Caco-2 (cell line): ENCODE measurements at regions not wholly inside any gene's neighbourhood (a gene's known extent, or its start where the extent isn't known, plus 50 kb on each side); places are given as distances from the start of the nearest gene placed in this dataset.

ENCODE experiments used
- BruUV-seq: library from RNA; stranded (reverse); fragments of 400-500 nt; replicated peaks from 2 replicates; lab custom pipeline; 2021; lab: Mats Ljungman, UMichigan
- CTCF ChIA-PET: fragments of 300-600 bp; sonication (Branson Sonifier 250); formaldehyde crosslinking; loops from one replicate; lab custom pipeline; 2022; ENCODE audit warnings: antibody characterized with exemption; lab: Charles Lee
- POLR2A ChIA-PET: fragments of 300-600 bp; sonication (Branson Sonifier 250); formaldehyde crosslinking; loops from one replicate; lab custom pipeline; 2022; ENCODE audit warnings: antibody characterized with exemption; lab: Charles Lee
- DNase-seq, 2 experiments: peaks; one replicate each; pipeline versions ENCODE4 v3.0.0 to v3.0.0-alpha.2; 2020 to 2022
- H3K27me3 ChIP-seq: replicated peaks from 2 replicates; pipeline ENCODE4 v1.6.0; 2011; ENCODE audit warnings: low read length; ENCODE audit not compliant: control insufficient read depth, insufficient read depth
- H3K36me3 ChIP-seq: 2 replicates; pipeline ENCODE4 v1.5.1; 2011; ENCODE audit warnings: low read length; ENCODE audit not compliant: control insufficient read depth, insufficient read depth
- H3K4me1 ChIP-seq: fragments of 250-450 bp; sonication (Bioruptor Pico); 2 replicates; pipeline ENCODE4 v1.5.1; 2020; ENCODE audit warnings: mild to moderate bottlenecking
- H3K4me3 ChIP-seq: 2 replicates; pipeline ENCODE4 v1.5.1; 2011; ENCODE audit warnings: low read depth, mild to moderate bottlenecking, control low read depth, low read length
- H3K9me3 ChIP-seq: fragments of 250-450 bp; sonication (Bioruptor Pico); 2 replicates; pipeline ENCODE4 v1.5.1; 2020; ENCODE audit warnings: mild to moderate bottlenecking, moderate library complexity
- H3K27ac Mint-ChIP-seq: one replicate; pipeline ENCODE4 v1.8.0; 2022; ENCODE audit warnings: mixed read lengths; ENCODE audit not compliant: unreplicated experiment
- H3K27me3 Mint-ChIP-seq: one replicate; pipeline ENCODE4 v1.8.0; 2022; ENCODE audit warnings: mixed read lengths; ENCODE audit not compliant: insufficient read depth, unreplicated experiment
- H3K36me3 Mint-ChIP-seq: one replicate; pipeline ENCODE4 v1.8.0; 2022; ENCODE audit warnings: mild to moderate bottlenecking, mixed read lengths; ENCODE audit not compliant: insufficient read depth, unreplicated experiment
- H3K4me1 Mint-ChIP-seq: one replicate; pipeline ENCODE4 v1.8.0; 2022; ENCODE audit warnings: low read depth, mixed read lengths; ENCODE audit not compliant: unreplicated experiment
- H3K4me3 Mint-ChIP-seq: one replicate; pipeline ENCODE4 v1.8.0; 2022; ENCODE audit warnings: mild to moderate bottlenecking, moderate library complexity, mixed read lengths; ENCODE audit not compliant: unreplicated experiment
- H3K9me3 Mint-ChIP-seq: one replicate; pipeline ENCODE4 v1.8.0; 2022; ENCODE audit warnings: mixed read lengths; ENCODE audit not compliant: unreplicated experiment
- intact Hi-C: fragments of 100-400 bp; cut with micrococcal nuclease; formaldehyde crosslinking; loops from one replicate; pipeline ENCODE4 v1.10.0; 2022; ENCODE audit not compliant: unreplicated experiment
- TF ChIP-seq, protein P1 (sequence below), 2 experiments: fragments of 200-600 bp in 1 of 2; IDR thresholded peaks; 1 replicate in 1 of 2; 2 replicates in 1 of 2; pipeline versions ENCODE4 v1.5.1 to v1.8.0; 2011 to 2022; ENCODE audit warnings: antibody characterized with exemption in 1 of 2, control low read depth in 1 of 2, inconsistent platforms in 1 of 2, low read depth in 1 of 2, low read length in 1 of 2, mild to moderate bottlenecking in 1 of 2, moderate library complexity in 1 of 2; ENCODE audit not compliant: insufficient read depth in 1 of 2, severe bottlenecking in 1 of 2, unreplicated experiment in 1 of 2

DNA sequence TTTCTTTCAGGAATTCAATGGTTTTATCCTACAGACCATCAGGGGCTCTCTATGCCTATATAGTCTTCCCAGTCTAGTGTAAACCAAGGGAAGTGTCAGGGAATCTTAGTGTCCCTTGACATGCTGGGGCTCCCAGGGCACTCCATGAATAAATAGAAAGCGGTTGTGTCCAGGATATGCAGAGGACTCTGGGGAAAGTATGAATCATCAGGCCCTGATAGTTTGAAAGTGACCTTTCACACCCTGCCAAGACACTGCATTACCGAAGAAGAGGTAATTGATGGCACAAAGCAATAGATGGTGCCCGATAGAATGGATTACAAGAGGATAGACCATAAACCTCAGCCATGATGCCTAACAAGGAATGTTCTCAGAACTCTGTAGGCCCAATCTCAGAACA is 163.3 kb upstream of the DAPK1 start:
- Histone ChIP-seq H3K9me3 (0 out of 2 replicates have a peak, but pooled peaks cover 3% of the 10 kb centered on the region), H3K4me3 (no peak overlapping the region), H3K36me3 (no peaks in the 10 kb centered on the region), H3K27me3 (no peaks in the 10 kb centered on the region), H3K4me1 (peaks cover 10% of the 10 kb centered on the region)
- BruUV-seq, result no TSS peak
- TF ChIP-seq, protein P1, sequence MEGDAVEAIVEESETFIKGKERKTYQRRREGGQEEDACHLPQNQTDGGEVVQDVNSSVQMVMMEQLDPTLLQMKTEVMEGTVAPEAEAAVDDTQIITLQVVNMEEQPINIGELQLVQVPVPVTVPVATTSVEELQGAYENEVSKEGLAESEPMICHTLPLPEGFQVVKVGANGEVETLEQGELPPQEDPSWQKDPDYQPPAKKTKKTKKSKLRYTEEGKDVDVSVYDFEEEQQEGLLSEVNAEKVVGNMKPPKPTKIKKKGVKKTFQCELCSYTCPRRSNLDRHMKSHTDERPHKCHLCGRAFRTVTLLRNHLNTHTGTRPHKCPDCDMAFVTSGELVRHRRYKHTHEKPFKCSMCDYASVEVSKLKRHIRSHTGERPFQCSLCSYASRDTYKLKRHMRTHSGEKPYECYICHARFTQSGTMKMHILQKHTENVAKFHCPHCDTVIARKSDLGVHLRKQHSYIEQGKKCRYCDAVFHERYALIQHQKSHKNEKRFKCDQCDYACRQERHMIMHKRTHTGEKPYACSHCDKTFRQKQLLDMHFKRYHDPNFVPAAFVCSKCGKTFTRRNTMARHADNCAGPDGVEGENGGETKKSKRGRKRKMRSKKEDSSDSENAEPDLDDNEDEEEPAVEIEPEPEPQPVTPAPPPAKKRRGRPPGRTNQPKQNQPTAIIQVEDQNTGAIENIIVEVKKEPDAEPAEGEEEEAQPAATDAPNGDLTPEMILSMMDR (IDR thresholded peaks at IDR 0.05; ENCODE audit: insufficient read depth in 1 of 2, low read depth in 1 of 2, low read length in 1 of 2, severe bottlenecking in 1 of 2, unreplicated experiment in 1 of 2), result no peak
- intact Hi-C loops, result loop anchor here (10.0 kb wide), 1 partner anchor 240 kb away; no protein-coding TSS in a partner anchor
- H3K27ac Mint-ChIP-seq, result no peak overlapping the region
- no peaks in the 10 kb centered on the region for H3K27me3 Mint-ChIP-seq
- CTCF ChIA-PET, result no interaction called here
- H3K4me1 Mint-ChIP-seq, result peaks cover 8% of the 10 kb centered on the region
- no peaks in the 10 kb centered on the region for H3K9me3 Mint-ChIP-seq
- no peak for DNase-seq
- no peaks in the 10 kb centered on the region for H3K36me3 Mint-ChIP-seq
- H3K4me3 Mint-ChIP-seq, result no peak overlapping the region
- POLR2A ChIA-PET, result no interaction called here

DNA sequence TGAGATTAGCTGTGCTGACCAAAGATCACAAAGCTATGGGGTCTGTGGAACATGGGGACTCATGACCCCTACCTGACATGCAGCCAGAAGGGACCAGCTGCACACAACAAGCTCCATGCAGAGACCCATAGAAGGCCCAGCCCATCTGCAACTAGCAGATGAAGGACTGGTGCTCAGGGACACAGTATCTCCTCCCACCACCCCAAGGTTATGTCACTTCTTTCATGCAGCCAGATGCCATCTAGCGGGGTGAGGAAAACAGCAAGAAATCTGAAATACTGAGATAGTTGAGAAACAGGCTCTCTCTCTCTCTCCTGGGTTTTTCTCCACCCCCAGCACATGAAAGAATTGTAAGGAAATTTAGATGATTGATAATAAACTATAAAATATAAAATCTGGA is 161.3 kb upstream of the DAPK1 start:
- no peak overlapping the region for H3K27ac Mint-ChIP-seq
- H3K9me3 Mint-ChIP-seq, result no peaks in the 10 kb centered on the region
- CTCF ChIA-PET, result no interaction called here
- TF ChIP-seq, protein P1 (IDR thresholded peaks at IDR 0.05; ENCODE audit: insufficient read depth in 1 of 2, low read depth in 1 of 2, low read length in 1 of 2, severe bottlenecking in 1 of 2, unreplicated experiment in 1 of 2), result no peak
- Histone ChIP-seq H3K9me3 (no peaks in the 10 kb centered on the region), H3K4me1 (peaks cover 10% of the 10 kb centered on the region), H3K36me3 (no peaks in the 10 kb centered on the region), H3K4me3 (no peak overlapping the region), H3K27me3 (no peaks in the 10 kb centered on the region)
- no peak overlapping the region for H3K4me3 Mint-ChIP-seq
- POLR2A ChIA-PET, result no interaction called here
- no peaks in the 10 kb centered on the region for H3K36me3 Mint-ChIP-seq
- intact Hi-C loops, result loop anchor here (5.0 to 10.0 kb wide), 2 partner anchors 238 to 306 kb away; no protein-coding TSS in a partner anchor
- H3K27me3 Mint-ChIP-seq, result no peaks in the 10 kb centered on the region
- DNase-seq, result no peak
- BruUV-seq, result no TSS peak
- H3K4me1 Mint-ChIP-seq, result peaks cover 8% of the 10 kb centered on the region

DNA sequence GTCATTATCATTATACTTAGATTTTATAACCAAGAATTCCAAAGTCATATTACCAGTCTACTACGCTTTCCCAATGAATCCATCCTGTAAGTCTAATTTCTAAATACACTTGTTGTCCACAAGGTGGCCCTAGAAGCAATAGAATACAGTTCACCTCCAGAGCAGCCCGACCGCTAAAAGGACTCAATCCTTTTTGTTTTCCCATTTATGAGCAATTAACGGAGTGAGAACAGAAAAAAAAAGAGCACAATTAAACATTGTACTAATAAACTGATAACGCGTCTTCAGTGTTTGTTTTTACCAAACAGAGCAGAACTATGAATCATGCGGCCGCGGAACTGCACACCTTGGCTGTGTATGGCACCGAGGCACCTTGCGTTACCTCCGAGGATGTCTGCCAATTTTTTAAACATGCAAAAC is 160.7 kb upstream of the DAPK1 start:
- Mint-ChIP-seq H3K9me3 (no peaks in the 10 kb centered on the region), H3K27ac (no peak overlapping the region), H3K4me1 (peaks cover 8% of the 10 kb centered on the region), H3K27me3 (no peaks in the 10 kb centered on the region), H3K4me3 (peak overlapping the region; percentile 72), H3K36me3 (no peaks in the 10 kb centered on the region)
- BruUV-seq, result no TSS peak
- Histone ChIP-seq H3K9me3 (no peaks in the 10 kb centered on the region), H3K27me3 (no peaks in the 10 kb centered on the region), H3K4me3 (peak overlapping the region; percentile 16), H3K36me3 (no peaks in the 10 kb centered on the region), H3K4me1 (peaks cover 10% of the 10 kb centered on the region)
- ChIA-PET POLR2A (no interaction called here), CTCF (interaction anchor here (0.7 to 2.0 kb wide), 2 partner anchors 38 to 161 kb away, joined by 3 to 7 read pairs; partner anchors contain the start of gene DAPK1)
- intact Hi-C loops, result loop anchor here (1.0 to 10.0 kb wide), 6 partner anchors 35 to 326 kb away; no protein-coding TSS in a partner anchor
- TF ChIP-seq, protein P1 (IDR thresholded peaks at IDR 0.05; ENCODE audit: insufficient read depth in 1 of 2, low read depth in 1 of 2, low read length in 1 of 2, severe bottlenecking in 1 of 2, unreplicated experiment in 1 of 2), result peak in 1 of 2 experiments; percentile 46
- DNase-seq, result peak; percentile 24 to 48
